HEK293T (cell line): ENCODE measurements at regions not wholly inside any gene's neighbourhood (a gene's known extent, or its start where the extent isn't known, plus 50 kb on each side); places are given as distances from the start of the nearest gene placed in this dataset.
"Not testable (repeated sequence)": the region's sequence is repeated elsewhere in the genome, so short reads cannot be mapped to it uniquely, and the experiment has no call there.

Experiments
- ELF4 ChIP-seq: fragments of 450-650 bp; IDR thresholded peaks from 2 replicates; pipeline ENCODE4 v1.6.1; 2017; ENCODE audit warnings: antibody characterized with exemption
- SP1 ChIP-seq: fragments of 450-650 bp; IDR thresholded peaks from 2 replicates; pipeline ENCODE4 v1.6.1; 2017

DNA sequence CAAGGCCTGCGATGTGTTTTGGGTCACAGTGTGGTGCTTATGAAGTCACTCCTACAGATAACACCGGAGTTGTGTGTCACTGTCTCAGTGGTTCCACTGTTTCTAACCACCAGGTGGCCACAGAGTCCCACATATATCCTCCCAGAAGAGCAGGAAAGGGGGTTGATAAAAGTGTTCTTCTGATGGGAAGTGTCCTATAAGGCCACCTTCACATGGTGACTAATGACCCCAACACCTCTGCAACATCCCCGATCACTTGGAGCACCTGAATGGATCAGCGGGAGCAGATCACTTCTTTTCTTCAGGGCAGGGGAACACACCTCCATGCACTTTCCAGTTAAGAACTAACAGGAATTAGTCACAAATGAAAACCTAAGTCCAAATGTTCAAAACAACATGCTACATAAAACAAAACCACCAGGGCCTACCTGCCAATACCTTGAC lies 111.5 kb downstream of the PPIAL4G start:
- TF ChIP-seq ELF4, SP1: not testable (repeated sequence)
